HCT116 (cell line): ENCODE measurements at regions not wholly inside any gene's neighbourhood (a gene's known extent, or its start where the extent isn't known, plus 50 kb on each side); places are given as distances from the start of the nearest gene placed in this dataset.

Source experiments
- ATAC-seq: fragments of 200-7000 bp; cut with Tn5 transposase; 2 replicates; pipeline ENCODE4 v1.9.1; 2020; ENCODE audit warnings: mild to moderate bottlenecking, moderate library complexity
- BruUV-seq: library from RNA; stranded (reverse); fragments of 400-500 nt; replicated peaks from 2 replicates; lab custom pipeline; 2021; lab: Mats Ljungman, UMichigan
- CTCF ChIA-PET: fragments of 300-600 bp; sonication (Branson Sonifier 250); formaldehyde crosslinking; loops from one replicate; lab custom pipeline; 2021; ENCODE audit warnings: antibody characterized with exemption; lab: Charles Lee
- POLR2A ChIA-PET: fragments of 300-600, 350-600 bp; sonication (Branson Sonifier 250); formaldehyde crosslinking; loops from one replicate; lab custom pipeline; 2021; ENCODE audit warnings: antibody characterized with exemption; lab: Charles Lee
- RAD21 ChIA-PET, 2 experiments: fragments of 300-600 bp; sonication (Branson Sonifier 250); formaldehyde crosslinking; loops; one replicate each; lab custom pipeline; 2023; ENCODE audit warnings: low total read pairs in 2 of 2; ENCODE audit not compliant: uncharacterized antibody in 2 of 2, unreplicated experiment in 2 of 2, low non-redundant PET in 1 of 2; lab: Charles Lee
- DNase-seq: peaks from one replicate; pipeline ENCODE4 v3.0.0-alpha.2; 2010; ENCODE audit warnings: low read depth, low spot score
- H2AFZ ChIP-seq: fragments of 200-600 bp; shearing (Covaris generic), sonication (generic); 2 replicates; pipeline ENCODE4 v1.6.1; 2017; ENCODE audit warnings: low read depth, mixed run types, mixed read lengths, antibody characterized with exemption, low read length; ENCODE audit not compliant: poor library complexity, severe bottlenecking
- H3K27ac ChIP-seq: 2 replicates; pipeline ENCODE4 v1.5.1; 2012; ENCODE audit warnings: low read depth, low read length
- H3K27me3 ChIP-seq: fragments of 200-600 bp; sonication (generic); 2 replicates; pipeline ENCODE4 v1.6.1; 2016; ENCODE audit warnings: mixed run types, low read length, mixed read lengths; ENCODE audit not compliant: insufficient read depth
- H3K36me3 ChIP-seq, 2 experiments: fragments of 200-500 bp in 1 of 2; fragments of 200-600 bp in 1 of 2; sonication (Bioruptor generic) in 1 of 2; sonication (generic) in 1 of 2; 2 replicates each; pipeline versions ENCODE4 v1.5.1 to v1.6.1; 2014 to 2016; ENCODE audit warnings: low read length in 2 of 2, inconsistent platforms in 1 of 2, mixed read lengths in 1 of 2, mixed run types in 1 of 2; ENCODE audit not compliant: insufficient read depth in 2 of 2, control insufficient read depth in 1 of 2
- H3K4me1 ChIP-seq, 2 experiments: fragments of 200-600 bp in 1 of 2; sonication (generic) in 1 of 2; 2 replicates each; pipeline versions ENCODE4 v1.5.1 to v1.6.1; 2012 to 2017; ENCODE audit warnings: low read length in 2 of 2, inconsistent platforms in 1 of 2, mild to moderate bottlenecking in 1 of 2, mixed read lengths in 1 of 2, mixed run types in 1 of 2, moderate library complexity in 1 of 2; ENCODE audit not compliant: insufficient read depth in 2 of 2, control insufficient read depth in 1 of 2
- H3K4me2 ChIP-seq: fragments of 200-600 bp; sonication (generic); 2 replicates; pipeline ENCODE4 v1.6.1; 2017; ENCODE audit warnings: mixed run types, low read length, mixed read lengths
- H3K4me3 ChIP-seq, 2 experiments: fragments of 200-600 bp in 1 of 2; sonication (generic) in 1 of 2; replicated peaks in 1 of 2; 2 replicates each; pipeline ENCODE4 v1.5.1; 2011 to 2016; ENCODE audit warnings: low read length in 2 of 2, control low read depth in 1 of 2, low read depth in 1 of 2, mild to moderate bottlenecking in 1 of 2, mixed read lengths in 1 of 2, mixed run types in 1 of 2
- H3K79me2 ChIP-seq: fragments of 200-600 bp; sonication (generic); 2 replicates; pipeline ENCODE4 v1.6.1; 2017; ENCODE audit warnings: mild to moderate bottlenecking, mixed run types, low read length, moderate library complexity, mixed read lengths; ENCODE audit not compliant: insufficient read depth
- H3K9ac ChIP-seq: fragments of 200-600 bp; sonication (generic); 2 replicates; pipeline ENCODE4 v1.6.1; 2016; ENCODE audit warnings: low read length, mixed read lengths
- H3K9me2 ChIP-seq: fragments of 200-600 bp; sonication (generic), shearing (Covaris generic); 2 replicates; pipeline ENCODE4 v1.6.1; 2017; ENCODE audit warnings: mixed run types, mild to moderate bottlenecking, moderate library complexity; ENCODE audit not compliant: insufficient read depth
- H3K9me3 ChIP-seq, 2 experiments: fragments of 200-500 bp in 1 of 2; fragments of 200-600 bp in 1 of 2; sonication (Bioruptor generic) in 1 of 2; sonication (generic) in 1 of 2; 2 replicates each; pipeline ENCODE4 v1.6.1; 2014 to 2017; ENCODE audit warnings: low read length in 2 of 2, mixed read lengths in 2 of 2, inconsistent platforms in 1 of 2, low read depth in 1 of 2, mild to moderate bottlenecking in 1 of 2, mixed run types in 1 of 2, moderate library complexity in 1 of 2; ENCODE audit not compliant: control insufficient read depth in 1 of 2, insufficient read depth in 1 of 2
- H4K20me1 ChIP-seq: fragments of 200-600 bp; sonication (generic), shearing (Covaris generic); 2 replicates; pipeline ENCODE4 v1.6.1; 2017; ENCODE audit warnings: mixed run types, mild to moderate bottlenecking, moderate library complexity; ENCODE audit not compliant: insufficient read depth
- CBX3 ChIP-seq: IDR thresholded peaks from 2 replicates; pipeline ENCODE4 v1.6.1; 2012; ENCODE audit warnings: low read depth
- CEBPB ChIP-seq: IDR thresholded peaks from 2 replicates; pipeline ENCODE4 v1.6.1; 2012; ENCODE audit warnings: low read depth
- EGR1 ChIP-seq: IDR thresholded peaks from 2 replicates; pipeline ENCODE4 v1.6.1; 2012; ENCODE audit warnings: low read depth
- ELF1 ChIP-seq: IDR thresholded peaks from 2 replicates; pipeline ENCODE4 v1.6.1; 2012; ENCODE audit warnings: low read depth, borderline replicate concordance
- EZH2phosphoT487 ChIP-seq: fragments of 200-600 bp; IDR thresholded peaks from 2 replicates; pipeline ENCODE4 v1.6.1; 2018; ENCODE audit warnings: antibody characterized with exemption, borderline replicate concordance
- FOSL1 ChIP-seq: IDR thresholded peaks from 2 replicates; pipeline ENCODE4 v1.6.1; 2012; ENCODE audit warnings: low read depth
- JUND ChIP-seq: IDR thresholded peaks from 2 replicates; pipeline ENCODE4 v1.6.1; 2012
- POLR2A ChIP-seq: IDR thresholded peaks from 2 replicates; pipeline ENCODE4 v1.7.0; 2011; ENCODE audit warnings: borderline replicate concordance; ENCODE audit not compliant: insufficient read depth, insufficient read length; ENCODE audit errors: extremely low read depth
- POLR2AphosphoS5 ChIP-seq: IDR thresholded peaks from 2 replicates; pipeline ENCODE4 v1.6.1; 2011; ENCODE audit warnings: mild to moderate bottlenecking, low read depth, low read length, moderate library complexity
- RAD21 ChIP-seq: IDR thresholded peaks from 2 replicates; pipeline ENCODE4 v1.6.1; 2012; ENCODE audit warnings: low read depth, mild to moderate bottlenecking
- SIN3A ChIP-seq: IDR thresholded peaks from 2 replicates; pipeline ENCODE4 v1.6.1; 2012; ENCODE audit warnings: low read depth
- SRF ChIP-seq: IDR thresholded peaks from 2 replicates; pipeline ENCODE4 v1.6.1; 2012; ENCODE audit warnings: low read depth
- TCF7L2 ChIP-seq: IDR thresholded peaks from 2 replicates; pipeline ENCODE4 v1.7.0; 2011; ENCODE audit warnings: borderline replicate concordance, inconsistent platforms; ENCODE audit not compliant: insufficient read depth, insufficient read length; ENCODE audit errors: extremely low read depth
- YY1 ChIP-seq: IDR thresholded peaks from 2 replicates; pipeline ENCODE4 v1.6.1; 2011; ENCODE audit warnings: low read length, low read depth, moderate library complexity, mild to moderate bottlenecking; ENCODE audit not compliant: insufficient replicate concordance; ENCODE audit errors: extremely low read depth
- ZFX ChIP-seq: fragments of 450-650 bp; IDR thresholded peaks from 2 replicates; pipeline ENCODE4 v1.6.1; 2017
- intact Hi-C: fragments of 100-400 bp; cut with micrococcal nuclease; formaldehyde crosslinking; loops from 2 replicates; pipeline ENCODE4 v1.10.0; 2022
- TF ChIP-seq, protein P1 (sequence below): IDR thresholded peaks from 2 replicates; pipeline ENCODE4 v1.6.1; 2012; ENCODE audit warnings: low read depth
- TF ChIP-seq, protein P2 (sequence below), 3 experiments: fragments of 200-600 bp in 1 of 3; sonication (generic) in 1 of 3; IDR thresholded peaks in 2 of 3; conservative IDR thresholded peaks in 1 of 3; 2 replicates each; pipeline ENCODE4 v1.5.1; 2012 to 2017; ENCODE audit warnings: low read depth in 2 of 3, low read length in 2 of 3, antibody characterized with exemption in 1 of 3, borderline replicate concordance in 1 of 3, control low read depth in 1 of 3, mild to moderate bottlenecking in 1 of 3, mixed read lengths in 1 of 3, mixed run types in 1 of 3, moderate library complexity in 1 of 3; ENCODE audit not compliant: insufficient read depth in 1 of 3
- TF ChIP-seq, protein P3 (sequence below): IDR thresholded peaks from 2 replicates; pipeline ENCODE4 v1.6.1; 2012

DNA sequence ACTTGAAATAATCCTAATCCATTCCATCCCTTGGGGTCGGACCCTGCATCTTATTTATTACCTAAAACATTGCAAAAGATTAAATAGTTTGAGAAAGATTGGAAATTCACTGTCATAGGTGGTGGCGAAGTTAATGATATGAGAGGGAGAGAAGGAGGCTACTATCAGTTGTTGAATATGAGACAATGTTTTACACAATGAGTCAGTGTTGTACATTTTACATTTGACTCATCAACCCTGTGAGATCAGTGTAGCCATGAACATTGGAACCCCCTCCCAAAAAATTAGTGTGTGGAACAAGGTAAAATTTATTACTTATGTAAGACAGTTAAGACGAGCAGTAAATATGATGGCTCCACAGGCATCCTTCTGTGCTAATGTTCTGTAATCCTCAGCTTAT lies 384.3 kb downstream of the MCTP2 start:
- Histone ChIP-seq H3K27me3 (0 out of 2 replicates have a peak, but pooled peaks cover 8% of the 10 kb centered on the region), H3K4me2 (no peak overlapping the region), H4K20me1 (no peaks in the 10 kb centered on the region), H3K9me2 (no peaks in the 10 kb centered on the region), H3K79me2 (no peaks in the 10 kb centered on the region), H3K4me1 (no peaks in the 10 kb centered on the region), H3K9ac (no peak overlapping the region), H3K27ac (no peak overlapping the region), H3K9me3 (no peaks in the 10 kb centered on the region), H3K4me3 (no peak overlapping the region), H3K36me3 (no peaks in the 10 kb centered on the region), H2AFZ (no peak overlapping the region)
- TF ChIP-seq EGR1: no peak
- TF ChIP-seq ELF1: no peak
- TF ChIP-seq SRF: no peak
- TF ChIP-seq, protein P1, sequence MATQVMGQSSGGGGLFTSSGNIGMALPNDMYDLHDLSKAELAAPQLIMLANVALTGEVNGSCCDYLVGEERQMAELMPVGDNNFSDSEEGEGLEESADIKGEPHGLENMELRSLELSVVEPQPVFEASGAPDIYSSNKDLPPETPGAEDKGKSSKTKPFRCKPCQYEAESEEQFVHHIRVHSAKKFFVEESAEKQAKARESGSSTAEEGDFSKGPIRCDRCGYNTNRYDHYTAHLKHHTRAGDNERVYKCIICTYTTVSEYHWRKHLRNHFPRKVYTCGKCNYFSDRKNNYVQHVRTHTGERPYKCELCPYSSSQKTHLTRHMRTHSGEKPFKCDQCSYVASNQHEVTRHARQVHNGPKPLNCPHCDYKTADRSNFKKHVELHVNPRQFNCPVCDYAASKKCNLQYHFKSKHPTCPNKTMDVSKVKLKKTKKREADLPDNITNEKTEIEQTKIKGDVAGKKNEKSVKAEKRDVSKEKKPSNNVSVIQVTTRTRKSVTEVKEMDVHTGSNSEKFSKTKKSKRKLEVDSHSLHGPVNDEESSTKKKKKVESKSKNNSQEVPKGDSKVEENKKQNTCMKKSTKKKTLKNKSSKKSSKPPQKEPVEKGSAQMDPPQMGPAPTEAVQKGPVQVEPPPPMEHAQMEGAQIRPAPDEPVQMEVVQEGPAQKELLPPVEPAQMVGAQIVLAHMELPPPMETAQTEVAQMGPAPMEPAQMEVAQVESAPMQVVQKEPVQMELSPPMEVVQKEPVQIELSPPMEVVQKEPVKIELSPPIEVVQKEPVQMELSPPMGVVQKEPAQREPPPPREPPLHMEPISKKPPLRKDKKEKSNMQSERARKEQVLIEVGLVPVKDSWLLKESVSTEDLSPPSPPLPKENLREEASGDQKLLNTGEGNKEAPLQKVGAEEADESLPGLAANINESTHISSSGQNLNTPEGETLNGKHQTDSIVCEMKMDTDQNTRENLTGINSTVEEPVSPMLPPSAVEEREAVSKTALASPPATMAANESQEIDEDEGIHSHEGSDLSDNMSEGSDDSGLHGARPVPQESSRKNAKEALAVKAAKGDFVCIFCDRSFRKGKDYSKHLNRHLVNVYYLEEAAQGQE: no peak
- TF ChIP-seq RAD21: no peak
- no peak for TF ChIP-seq SIN3A
- TF ChIP-seq POLR2AphosphoS5: no peak
- no peak for TF ChIP-seq POLR2A
- TF ChIP-seq FOSL1: no peak
- TF ChIP-seq CEBPB: no peak
- TF ChIP-seq, protein P2, sequence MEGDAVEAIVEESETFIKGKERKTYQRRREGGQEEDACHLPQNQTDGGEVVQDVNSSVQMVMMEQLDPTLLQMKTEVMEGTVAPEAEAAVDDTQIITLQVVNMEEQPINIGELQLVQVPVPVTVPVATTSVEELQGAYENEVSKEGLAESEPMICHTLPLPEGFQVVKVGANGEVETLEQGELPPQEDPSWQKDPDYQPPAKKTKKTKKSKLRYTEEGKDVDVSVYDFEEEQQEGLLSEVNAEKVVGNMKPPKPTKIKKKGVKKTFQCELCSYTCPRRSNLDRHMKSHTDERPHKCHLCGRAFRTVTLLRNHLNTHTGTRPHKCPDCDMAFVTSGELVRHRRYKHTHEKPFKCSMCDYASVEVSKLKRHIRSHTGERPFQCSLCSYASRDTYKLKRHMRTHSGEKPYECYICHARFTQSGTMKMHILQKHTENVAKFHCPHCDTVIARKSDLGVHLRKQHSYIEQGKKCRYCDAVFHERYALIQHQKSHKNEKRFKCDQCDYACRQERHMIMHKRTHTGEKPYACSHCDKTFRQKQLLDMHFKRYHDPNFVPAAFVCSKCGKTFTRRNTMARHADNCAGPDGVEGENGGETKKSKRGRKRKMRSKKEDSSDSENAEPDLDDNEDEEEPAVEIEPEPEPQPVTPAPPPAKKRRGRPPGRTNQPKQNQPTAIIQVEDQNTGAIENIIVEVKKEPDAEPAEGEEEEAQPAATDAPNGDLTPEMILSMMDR (IDR thresholded peaks at IDR 0.05 in 2 of 3, conservative IDR thresholded peaks at IDR 0.05 in 1 of 3; ENCODE audit: borderline replicate concordance in 1 of 3, insufficient read depth in 1 of 3, low read depth in 2 of 3, low read length in 2 of 3): no peak
- no peak for TF ChIP-seq EZH2phosphoT487
- no peak for TF ChIP-seq ZFX
- no peak for TF ChIP-seq TCF7L2
- no peak for TF ChIP-seq CBX3
- TF ChIP-seq YY1: no peak
- TF ChIP-seq JUND: no peak
- TF ChIP-seq, protein P3, sequence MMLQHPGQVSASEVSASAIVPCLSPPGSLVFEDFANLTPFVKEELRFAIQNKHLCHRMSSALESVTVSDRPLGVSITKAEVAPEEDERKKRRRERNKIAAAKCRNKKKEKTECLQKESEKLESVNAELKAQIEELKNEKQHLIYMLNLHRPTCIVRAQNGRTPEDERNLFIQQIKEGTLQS: no peak
- RAD21 ChIA-PET: no interaction called here
- CTCF ChIA-PET: no interaction called here
- intact Hi-C loops: no loop called here
- POLR2A ChIA-PET: no interaction called here
- DNase-seq (no peak), ATAC-seq (no peak)
- BruUV-seq: no TSS peak
